ENCODE measurements at regions not wholly inside any gene's neighbourhood (a gene's known extent, or its start where the extent isn't known, plus 50 kb on each side); places are given as distances from the start of the nearest gene placed in this dataset.
"Not testable (repeated sequence)": the region's sequence is repeated elsewhere in the genome, so short reads cannot be mapped to it uniquely, and the experiment has no call there.

GRCh38 chrX:1140236-1140681 lies 72.2 kb downstream of the CRLF2 start:
- Histone ChIP-seq H3K9me3 (ENCODE audit: control insufficient read depth in 2 of 2, low read length in 2 of 2) (no peaks in the 10 kb centered on the region), H3K27ac (ENCODE audit: low read depth in 2 of 2, low read length in 2 of 2) (no peak overlapping the region), H3K9ac (ENCODE audit: low read depth in 1 of 2, low read length in 2 of 2) (no peak overlapping the region), H3K36me3 (ENCODE audit: control insufficient read depth in 2 of 2, insufficient read depth in 2 of 2, low read length in 2 of 2) (no peaks in the 10 kb centered on the region), H3K4me3 (ENCODE audit: low read length in 2 of 2) (no peak overlapping the region), H3K4me1 (ENCODE audit: control insufficient read depth in 2 of 2, insufficient read depth in 2 of 2, low read length in 2 of 2) (no peaks in the 10 kb centered on the region), H3K27me3 (ENCODE audit: control insufficient read depth in 2 of 2, insufficient read depth in 2 of 2, low read length in 2 of 2) (no peaks in the 10 kb centered on the region)

- Histone ChIP-seq H3K9me3 (ENCODE audit: control insufficient read depth in 2 of 2, low read length in 2 of 2) (no peaks in the 10 kb centered on the region), H3K36me3 (ENCODE audit: control insufficient read depth in 2 of 2, insufficient read depth in 2 of 2, low read length in 2 of 2) (no peaks in the 10 kb centered on the region), H3K4me3 (ENCODE audit: low read length in 2 of 2) (no peak overlapping the region)
These were observed 73.3 kb downstream of the CRLF2 start for GRCh38 chrX:1139185-1139500.

GRCh38 chrX:1138476-1139184 lies 73.8 kb downstream of the CRLF2 start:
- no peaks in the 10 kb centered on the region for H3K4me1 ChIP-seq (ENCODE audit: control insufficient read depth in 2 of 2, insufficient read depth in 2 of 2, low read length in 2 of 2)

More at GRCh38 chrX:1139185-1139500, 73.3 kb downstream of the CRLF2 start:
- Histone ChIP-seq H3K27ac (ENCODE audit: low read depth in 2 of 2, low read length in 2 of 2) (no peak overlapping the region), H3K27me3 (ENCODE audit: control insufficient read depth in 2 of 2, insufficient read depth in 2 of 2, low read length in 2 of 2) (no peaks in the 10 kb centered on the region), H3K4me1 (ENCODE audit: control insufficient read depth in 2 of 2, insufficient read depth in 2 of 2, low read length in 2 of 2) (no peaks in the 10 kb centered on the region), H3K9ac (ENCODE audit: low read depth in 1 of 2, low read length in 2 of 2) (no peak overlapping the region)

GRCh38 chrX:1137531-1137930 lies 74.9 kb downstream of the CRLF2 start:
- Histone ChIP-seq H3K4me1 (ENCODE audit: control insufficient read depth in 2 of 2, insufficient read depth in 2 of 2, low read length in 2 of 2) (no peaks in the 10 kb centered on the region), H3K9me3 (ENCODE audit: control insufficient read depth in 2 of 2, low read length in 2 of 2) (no peaks in the 10 kb centered on the region), H3K27ac (ENCODE audit: low read depth in 2 of 2, low read length in 2 of 2) (no peak overlapping the region), H3K27me3 (ENCODE audit: control insufficient read depth in 2 of 2, insufficient read depth in 2 of 2, low read length in 2 of 2) (no peaks in the 10 kb centered on the region), H3K4me3 (ENCODE audit: low read length in 2 of 2) (no peak overlapping the region), H3K9ac (ENCODE audit: low read depth in 1 of 2, low read length in 2 of 2) (no peak overlapping the region), H3K36me3 (ENCODE audit: control insufficient read depth in 2 of 2, insufficient read depth in 2 of 2, low read length in 2 of 2) (no peaks in the 10 kb centered on the region)

More at GRCh38 chrX:1138476-1139184, 73.8 kb downstream of the CRLF2 start:
- no peak overlapping the region for H3K9ac ChIP-seq (ENCODE audit: low read depth in 1 of 2, low read length in 2 of 2)
- H3K27me3 ChIP-seq (ENCODE audit: control insufficient read depth in 2 of 2, insufficient read depth in 2 of 2, low read length in 2 of 2), result no peaks in the 10 kb centered on the region
- no peaks in the 10 kb centered on the region for H3K36me3 ChIP-seq (ENCODE audit: control insufficient read depth in 2 of 2, insufficient read depth in 2 of 2, low read length in 2 of 2)
- no peak overlapping the region for H3K27ac ChIP-seq (ENCODE audit: low read depth in 2 of 2, low read length in 2 of 2)
- H3K4me3 ChIP-seq (ENCODE audit: low read length in 2 of 2), result no peak overlapping the region
- H3K9me3 ChIP-seq (ENCODE audit: control insufficient read depth in 2 of 2, low read length in 2 of 2), result no peaks in the 10 kb centered on the region

- H3K27me3 ChIP-seq (ENCODE audit: control insufficient read depth in 2 of 2, insufficient read depth in 2 of 2, low read length in 2 of 2); H3K4me3 ChIP-seq (ENCODE audit: low read length in 2 of 2); H3K4me1 ChIP-seq (ENCODE audit: control insufficient read depth in 2 of 2, insufficient read depth in 2 of 2, low read length in 2 of 2); H3K9ac ChIP-seq (ENCODE audit: low read depth in 1 of 2, low read length in 2 of 2); H3K36me3 ChIP-seq (ENCODE audit: control insufficient read depth in 2 of 2, insufficient read depth in 2 of 2, low read length in 2 of 2); H3K9me3 ChIP-seq (ENCODE audit: control insufficient read depth in 2 of 2, low read length in 2 of 2); H3K27ac ChIP-seq (ENCODE audit: low read depth in 2 of 2, low read length in 2 of 2): not testable (repeated sequence)
These were observed 75.9 kb downstream of the CRLF2 start for GRCh38 chrX:1136582-1136981.

GRCh38 chrX:1134976-1135375 lies 77.5 kb downstream of the CRLF2 start:
- H3K9me3 ChIP-seq (ENCODE audit: control insufficient read depth in 2 of 2, low read length in 2 of 2), result no peaks in the 10 kb centered on the region
- no peaks in the 10 kb centered on the region for H3K4me1 ChIP-seq (ENCODE audit: control insufficient read depth in 2 of 2, insufficient read depth in 2 of 2, low read length in 2 of 2)
- H3K9ac ChIP-seq (ENCODE audit: low read depth in 1 of 2, low read length in 2 of 2), result no peak overlapping the region
- no peak overlapping the region for H3K27ac ChIP-seq (ENCODE audit: low read depth in 2 of 2, low read length in 2 of 2)
- H3K27me3 ChIP-seq (ENCODE audit: control insufficient read depth in 2 of 2, insufficient read depth in 2 of 2, low read length in 2 of 2), result no peaks in the 10 kb centered on the region
- no peak overlapping the region for H3K4me3 ChIP-seq (ENCODE audit: low read length in 2 of 2)
- no peaks in the 10 kb centered on the region for H3K36me3 ChIP-seq (ENCODE audit: control insufficient read depth in 2 of 2, insufficient read depth in 2 of 2, low read length in 2 of 2)

- Histone ChIP-seq H3K4me1 (ENCODE audit: control insufficient read depth in 2 of 2, insufficient read depth in 2 of 2, low read length in 2 of 2) (no peaks in the 10 kb centered on the region), H3K4me3 (ENCODE audit: low read length in 2 of 2) (no peak overlapping the region), H3K27ac (ENCODE audit: low read depth in 2 of 2, low read length in 2 of 2) (no peak overlapping the region), H3K27me3 (ENCODE audit: control insufficient read depth in 2 of 2, insufficient read depth in 2 of 2, low read length in 2 of 2) (no peaks in the 10 kb centered on the region), H3K9ac (ENCODE audit: low read depth in 1 of 2, low read length in 2 of 2) (no peak overlapping the region), H3K36me3 (ENCODE audit: control insufficient read depth in 2 of 2, insufficient read depth in 2 of 2, low read length in 2 of 2) (no peaks in the 10 kb centered on the region), H3K9me3 (ENCODE audit: control insufficient read depth in 2 of 2, low read length in 2 of 2) (no peaks in the 10 kb centered on the region)
These were observed 78.3 kb downstream of the CRLF2 start for GRCh38 chrX:1134156-1134555.

GRCh38 chrX:1126738-1127137 lies 85.7 kb downstream of the CRLF2 start:
- H3K27me3 ChIP-seq (ENCODE audit: control insufficient read depth in 2 of 2, insufficient read depth in 2 of 2, low read length in 2 of 2), result no peaks in the 10 kb centered on the region
- no peaks in the 10 kb centered on the region for H3K36me3 ChIP-seq (ENCODE audit: control insufficient read depth in 2 of 2, insufficient read depth in 2 of 2, low read length in 2 of 2)
- H3K9ac ChIP-seq (ENCODE audit: low read depth in 1 of 2, low read length in 2 of 2), result no peak overlapping the region
- no peak overlapping the region for H3K27ac ChIP-seq (ENCODE audit: low read depth in 2 of 2, low read length in 2 of 2)
- no peaks in the 10 kb centered on the region for H3K4me1 ChIP-seq (ENCODE audit: control insufficient read depth in 2 of 2, insufficient read depth in 2 of 2, low read length in 2 of 2)
- H3K4me3 ChIP-seq (ENCODE audit: low read length in 2 of 2), result no peak overlapping the region
- no peaks in the 10 kb centered on the region for H3K9me3 ChIP-seq (ENCODE audit: control insufficient read depth in 2 of 2, low read length in 2 of 2)

- Histone ChIP-seq H3K4me3 (ENCODE audit: low read length in 2 of 2) (no peak overlapping the region), H3K4me1 (ENCODE audit: control insufficient read depth in 2 of 2, insufficient read depth in 2 of 2, low read length in 2 of 2) (no peaks in the 10 kb centered on the region), H3K27me3 (ENCODE audit: control insufficient read depth in 2 of 2, insufficient read depth in 2 of 2, low read length in 2 of 2) (no peaks in the 10 kb centered on the region), H3K27ac (ENCODE audit: low read depth in 2 of 2, low read length in 2 of 2) (no peak overlapping the region), H3K36me3 (ENCODE audit: control insufficient read depth in 2 of 2, insufficient read depth in 2 of 2, low read length in 2 of 2) (no peaks in the 10 kb centered on the region), H3K9ac (ENCODE audit: low read depth in 1 of 2, low read length in 2 of 2) (no peak overlapping the region), H3K9me3 (ENCODE audit: control insufficient read depth in 2 of 2, low read length in 2 of 2) (no peaks in the 10 kb centered on the region)
These were observed 87.9 kb downstream of the CRLF2 start for GRCh38 chrX:1124531-1124930.

- H3K27ac ChIP-seq (ENCODE audit: low read depth in 2 of 2, low read length in 2 of 2); H3K36me3 ChIP-seq (ENCODE audit: control insufficient read depth in 2 of 2, insufficient read depth in 2 of 2, low read length in 2 of 2); H3K4me1 ChIP-seq (ENCODE audit: control insufficient read depth in 2 of 2, insufficient read depth in 2 of 2, low read length in 2 of 2); H3K4me3 ChIP-seq (ENCODE audit: low read length in 2 of 2); H3K9ac ChIP-seq (ENCODE audit: low read depth in 1 of 2, low read length in 2 of 2); H3K9me3 ChIP-seq (ENCODE audit: control insufficient read depth in 2 of 2, low read length in 2 of 2); H3K27me3 ChIP-seq (ENCODE audit: control insufficient read depth in 2 of 2, insufficient read depth in 2 of 2, low read length in 2 of 2): not testable (repeated sequence)
These were observed 89.6 kb downstream of the CRLF2 start for GRCh38 chrX:1122851-1123250.

GRCh38 chrX:1119275-1119674 lies 93.2 kb downstream of the CRLF2 start:
- Histone ChIP-seq H3K36me3 (ENCODE audit: control insufficient read depth in 2 of 2, insufficient read depth in 2 of 2, low read length in 2 of 2) (no peaks in the 10 kb centered on the region), H3K4me1 (ENCODE audit: control insufficient read depth in 2 of 2, insufficient read depth in 2 of 2, low read length in 2 of 2) (no peaks in the 10 kb centered on the region), H3K9me3 (ENCODE audit: control insufficient read depth in 2 of 2, low read length in 2 of 2) (no peaks in the 10 kb centered on the region), H3K9ac (ENCODE audit: low read depth in 1 of 2, low read length in 2 of 2) (no peak overlapping the region), H3K27me3 (ENCODE audit: control insufficient read depth in 2 of 2, insufficient read depth in 2 of 2, low read length in 2 of 2) (no peaks in the 10 kb centered on the region), H3K27ac (ENCODE audit: low read depth in 2 of 2, low read length in 2 of 2) (no peak overlapping the region), H3K4me3 (ENCODE audit: low read length in 2 of 2) (no peak overlapping the region)
